ENCODE measurements at regions not wholly inside any gene's neighbourhood (a gene's known extent, or its start where the extent isn't known, plus 50 kb on each side); places are given as distances from the start of the nearest gene placed in this dataset.

- POLR2A ChIA-PET: no interaction called here
- TF ChIP-seq ARNT (IDR thresholded peaks at IDR 0.05): no peak
- no peak for TF ChIP-seq FOXM1 (IDR thresholded peaks at IDR 0.05; ENCODE audit: borderline replicate concordance)
- no peak for TF ChIP-seq ELF4 (IDR thresholded peaks at IDR 0.05)
- no peak for TF ChIP-seq CTBP1 (IDR thresholded peaks at IDR 0.05; ENCODE audit: borderline replicate concordance)
- no peak for TF ChIP-seq HDGF (IDR thresholded peaks at IDR 0.05; ENCODE audit: borderline replicate concordance)
- TF ChIP-seq ZNF384 (IDR thresholded peaks at IDR 0.05): no peak
- no peak for TF ChIP-seq FOXA1 (IDR thresholded peaks at IDR 0.05)
- TF ChIP-seq SP1 (IDR thresholded peaks at IDR 0.05): no peak
- TF ChIP-seq TARDBP (IDR thresholded peaks at IDR 0.05): no peak
- TF ChIP-seq PKNOX1 (IDR thresholded peaks at IDR 0.05): no peak
- no peak for DNase-seq (ENCODE audit: extremely low spot score)
- CTCF ChIA-PET: interaction anchor here (0.6 to 1.4 kb wide), 3 partner anchors 19 to 860 kb away, joined by 3 to 5 read pairs (median 4); no protein-coding TSS in a partner anchor
These were observed 267.9 kb downstream of the ADGRG6 start for GRCh38 chr6:142569676-142570075.

GRCh38 chr6:142570221-142570671, 268.4 kb downstream of the ADGRG6 start:
- ChIA-PET POLR2A (no interaction called here), CTCF (interaction anchor here (0.6 to 1.4 kb wide), 2 partner anchors 19 to 859 kb away, joined by 4 to 5 read pairs; no protein-coding TSS in a partner anchor)
- TF ChIP-seq LEF1 (IDR thresholded peaks at IDR 0.05; ENCODE audit: borderline replicate concordance) (no peak), PKNOX1 (IDR thresholded peaks at IDR 0.05) (no peak), L3MBTL2 (conservative IDR thresholded peaks at IDR 0.05) (no peak), ARNT (IDR thresholded peaks at IDR 0.05) (no peak), SUZ12 (IDR thresholded peaks at IDR 0.05) (no peak), BHLHE40 (IDR thresholded peaks at IDR 0.05; ENCODE audit: borderline replicate concordance) (no peak), ELF4 (IDR thresholded peaks at IDR 0.05) (no peak), FOXM1 (IDR thresholded peaks at IDR 0.05; ENCODE audit: borderline replicate concordance) (no peak)
- DNase-seq (ENCODE audit: extremely low spot score): no peak

- ChIA-PET CTCF (interaction anchor here (0.6 kb wide), 1 partner anchor 12 kb away, joined by 4 read pairs; no protein-coding TSS in a partner anchor), POLR2A (no interaction called here)
- no peak for DNase-seq (ENCODE audit: extremely low spot score)
- TF ChIP-seq FOXM1 (IDR thresholded peaks at IDR 0.05; ENCODE audit: borderline replicate concordance) (no peak), NFRKB (IDR thresholded peaks at IDR 0.05) (no peak), TARDBP (IDR thresholded peaks at IDR 0.05) (no peak), PKNOX1 (IDR thresholded peaks at IDR 0.05) (no peak), FOXA1 (IDR thresholded peaks at IDR 0.05) (no peak), FOXK2 (IDR thresholded peaks at IDR 0.05) (no peak), SUZ12 (IDR thresholded peaks at IDR 0.05) (no peak), L3MBTL2 (conservative IDR thresholded peaks at IDR 0.05) (no peak), SP1 (IDR thresholded peaks at IDR 0.05) (no peak), ZNF384 (IDR thresholded peaks at IDR 0.05) (no peak), HDGF (IDR thresholded peaks at IDR 0.05; ENCODE audit: borderline replicate concordance) (no peak), LEF1 (IDR thresholded peaks at IDR 0.05; ENCODE audit: borderline replicate concordance) (no peak)
These were observed 291.1 kb downstream of the ADGRG6 start for GRCh38 chr6:142592876-142593275.

GRCh38 chr6:142597836-142598235, 296.0 kb downstream of the ADGRG6 start:
- no peak for TF ChIP-seq FOXK2 (IDR thresholded peaks at IDR 0.05)
- no peak for TF ChIP-seq FOXA1 (IDR thresholded peaks at IDR 0.05)
- TF ChIP-seq TARDBP (IDR thresholded peaks at IDR 0.05): no peak
- TF ChIP-seq ZNF384 (IDR thresholded peaks at IDR 0.05): no peak
- TF ChIP-seq SUZ12 (IDR thresholded peaks at IDR 0.05): no peak
- TF ChIP-seq ELF4 (IDR thresholded peaks at IDR 0.05): no peak
- TF ChIP-seq CTBP1 (IDR thresholded peaks at IDR 0.05; ENCODE audit: borderline replicate concordance): no peak
- no peak for TF ChIP-seq LEF1 (IDR thresholded peaks at IDR 0.05; ENCODE audit: borderline replicate concordance)
- TF ChIP-seq BHLHE40 (IDR thresholded peaks at IDR 0.05; ENCODE audit: borderline replicate concordance): no peak
- no peak for TF ChIP-seq PKNOX1 (IDR thresholded peaks at IDR 0.05)
- TF ChIP-seq NFRKB (IDR thresholded peaks at IDR 0.05): no peak
- TF ChIP-seq FOXM1 (IDR thresholded peaks at IDR 0.05; ENCODE audit: borderline replicate concordance): no peak
- no peak for TF ChIP-seq L3MBTL2 (conservative IDR thresholded peaks at IDR 0.05)
- ChIA-PET CTCF (no interaction called here), POLR2A (no interaction called here)
- DNase-seq (ENCODE audit: extremely low spot score): no peak

GRCh38 chr6:142601427-142601826, 299.6 kb downstream of the ADGRG6 start:
- ChIA-PET POLR2A (no interaction called here), CTCF (no interaction called here)
- no peak for DNase-seq (ENCODE audit: extremely low spot score)
- TF ChIP-seq L3MBTL2 (conservative IDR thresholded peaks at IDR 0.05): no peak
- TF ChIP-seq BHLHE40 (IDR thresholded peaks at IDR 0.05; ENCODE audit: borderline replicate concordance): no peak
- no peak for TF ChIP-seq ELF4 (IDR thresholded peaks at IDR 0.05)
- TF ChIP-seq NFRKB (IDR thresholded peaks at IDR 0.05): no peak
- no peak for TF ChIP-seq PKNOX1 (IDR thresholded peaks at IDR 0.05)
- TF ChIP-seq ZNF384 (IDR thresholded peaks at IDR 0.05): no peak

- POLR2A ChIA-PET: no interaction called here
- no peak for DNase-seq (ENCODE audit: extremely low spot score)
- CTCF ChIA-PET: no interaction called here
- TF ChIP-seq ELF4 (IDR thresholded peaks at IDR 0.05) (no peak), NFRKB (IDR thresholded peaks at IDR 0.05) (no peak), HDGF (IDR thresholded peaks at IDR 0.05; ENCODE audit: borderline replicate concordance) (no peak), FOXM1 (IDR thresholded peaks at IDR 0.05; ENCODE audit: borderline replicate concordance) (no peak), SUZ12 (IDR thresholded peaks at IDR 0.05) (no peak), PKNOX1 (IDR thresholded peaks at IDR 0.05) (no peak)
These were observed 301.2 kb downstream of the ADGRG6 start for GRCh38 chr6:142602972-142603371.

All from HEK293T (cell line).